ENCODE measurements at regions not wholly inside any gene's neighbourhood (a gene's known extent, or its start where the extent isn't known, plus 50 kb on each side); places are given as distances from the start of the nearest gene placed in this dataset.
"Not testable (repeated sequence)": the region's sequence is repeated elsewhere in the genome, so short reads cannot be mapped to it uniquely, and the experiment has no call there.

- DNase-seq (ENCODE audit: extremely low read depth in 1 of 2, low read depth in 1 of 2), result no peak
These were observed 251.6 kb downstream of the GATA3 start for GRCh38 chr10:8305876-8306652.

GRCh38 chr10:8306685-8307364 is 252.3 kb downstream of the GATA3 start:
- DNase-seq (ENCODE audit: extremely low read depth in 1 of 2, low read depth in 1 of 2), result no peak

GRCh38 chr10:8310930-8311329 is 256.4 kb downstream of the GATA3 start:
- DNase-seq (ENCODE audit: extremely low read depth in 1 of 2, low read depth in 1 of 2), result no peak

DNA sequence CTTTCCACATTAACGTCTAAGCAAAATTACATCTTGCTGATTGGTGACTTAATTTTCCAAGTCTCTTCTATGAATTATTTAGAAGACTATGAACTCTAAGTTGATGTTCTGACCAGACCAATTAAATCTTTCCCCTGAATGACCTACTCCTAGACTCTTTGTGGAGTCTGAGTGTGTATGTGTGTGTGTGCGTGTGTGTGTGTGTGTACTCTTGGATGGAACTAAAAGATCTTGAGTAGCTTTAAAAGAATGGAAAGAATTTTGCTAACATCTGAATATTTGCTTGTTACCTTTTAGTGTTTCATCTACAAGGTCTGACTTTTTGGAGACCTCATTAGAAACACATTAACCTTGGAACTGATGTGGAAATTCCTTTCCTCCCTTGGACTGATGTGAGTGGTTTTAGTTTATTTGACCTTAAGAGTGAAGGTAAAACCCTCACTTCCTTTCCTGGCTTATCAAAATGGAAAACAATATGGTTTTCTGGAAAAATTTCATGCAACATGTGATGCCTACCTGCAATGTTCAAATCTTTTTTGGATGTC is 257.1 kb downstream of the GATA3 start:
- no peak for DNase-seq (ENCODE audit: extremely low read depth in 1 of 2, low read depth in 1 of 2)

DNA sequence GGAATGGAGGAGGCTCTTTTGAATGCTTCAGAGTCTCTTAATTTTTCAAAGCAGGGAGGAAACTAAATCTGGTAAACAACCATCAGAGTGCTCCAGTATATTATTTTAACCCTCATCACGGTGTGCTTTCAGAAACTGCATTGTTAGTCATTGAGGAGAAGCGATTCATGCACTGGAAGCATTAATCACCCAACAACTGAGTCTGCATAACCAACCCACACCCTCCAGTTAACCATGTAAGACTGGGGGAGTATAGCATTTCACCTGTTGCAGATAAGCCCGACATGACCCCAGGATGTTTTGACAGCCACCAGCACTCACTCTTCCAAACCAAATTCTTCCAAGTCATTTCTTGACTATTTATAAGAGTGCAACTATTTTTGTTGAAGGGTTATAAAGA is 257.6 kb downstream of the GATA3 start:
- DNase-seq (ENCODE audit: extremely low read depth in 1 of 2, low read depth in 1 of 2), result no peak

DNA sequence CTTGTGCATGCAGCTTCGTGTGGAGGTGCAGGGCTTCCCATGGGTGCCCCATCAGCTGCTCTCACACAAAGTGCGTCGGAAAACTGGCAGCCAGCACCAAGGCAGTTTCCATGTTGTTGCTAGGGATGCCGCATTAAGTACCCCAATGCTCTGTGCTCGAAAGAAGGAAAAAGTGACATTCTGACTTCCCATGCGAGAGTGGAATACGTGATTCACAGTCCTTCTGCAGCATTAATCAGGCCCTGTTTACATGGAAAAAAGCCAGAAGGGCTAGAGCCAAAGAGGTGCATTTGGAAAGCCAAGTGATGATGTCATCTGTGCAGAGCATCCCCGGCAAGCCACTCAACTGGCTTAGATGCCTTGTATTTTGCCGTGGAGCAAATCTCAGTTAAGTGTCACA is 258.3 kb downstream of the GATA3 start:
- DNase-seq (ENCODE audit: extremely low read depth in 1 of 2, low read depth in 1 of 2), result no peak

- no peak for DNase-seq (ENCODE audit: extremely low read depth in 1 of 2, low read depth in 1 of 2)
These were observed 260.0 kb downstream of the GATA3 start for GRCh38 chr10:8314486-8314885.

- DNase-seq (ENCODE audit: extremely low read depth in 1 of 2, low read depth in 1 of 2), result no peak
These were observed 261.1 kb downstream of the GATA3 start for GRCh38 chr10:8315619-8316021.

- DNase-seq (ENCODE audit: extremely low read depth in 1 of 2, low read depth in 1 of 2), result no peak
These were observed 261.8 kb downstream of the GATA3 start for GRCh38 chr10:8316284-8316683.

- not testable (repeated sequence) for DNase-seq (ENCODE audit: extremely low read depth in 1 of 2, low read depth in 1 of 2)
These were observed 263.9 kb downstream of the GATA3 start for GRCh38 chr10:8318429-8318828.

DNA sequence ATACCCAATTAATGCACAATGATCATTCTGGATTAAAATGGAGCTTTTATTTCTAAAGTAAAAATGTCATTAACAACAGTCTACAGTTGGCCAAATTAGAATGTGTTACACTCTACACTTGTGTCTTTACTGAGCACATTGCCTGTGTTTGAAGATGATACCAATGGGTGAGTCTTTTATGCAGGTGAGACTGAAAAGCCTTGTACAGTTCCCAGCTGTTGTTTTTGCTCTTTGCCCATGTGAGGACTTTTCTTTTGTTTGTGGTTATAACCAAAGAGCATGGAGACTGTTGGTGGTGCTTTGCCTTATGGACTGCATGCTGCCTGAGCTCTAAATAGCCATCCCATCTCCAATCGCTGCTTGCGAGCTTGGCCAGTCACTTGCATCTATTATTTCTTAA is 264.5 kb downstream of the GATA3 start:
- no peak for DNase-seq (ENCODE audit: extremely low read depth in 1 of 2, low read depth in 1 of 2)

- DNase-seq (ENCODE audit: extremely low read depth in 1 of 2, low read depth in 1 of 2), result no peak
These were observed 265.2 kb downstream of the GATA3 start for GRCh38 chr10:8319704-8320103.

- no peak for DNase-seq (ENCODE audit: extremely low read depth in 1 of 2, low read depth in 1 of 2)
These were observed 267.5 kb downstream of the GATA3 start for GRCh38 chr10:8321990-8322389.

GRCh38 chr10:8323428-8324054 is 269.1 kb downstream of the GATA3 start:
- DNase-seq (ENCODE audit: extremely low read depth in 1 of 2, low read depth in 1 of 2), result no peak

- DNase-seq (ENCODE audit: extremely low read depth in 1 of 2, low read depth in 1 of 2), result no peak
These were observed 270.8 kb downstream of the GATA3 start for GRCh38 chr10:8325024-8325980.

GRCh38 chr10:8326396-8327139 is 272.1 kb downstream of the GATA3 start:
- no peak for DNase-seq (ENCODE audit: extremely low read depth in 1 of 2, low read depth in 1 of 2)

DNA sequence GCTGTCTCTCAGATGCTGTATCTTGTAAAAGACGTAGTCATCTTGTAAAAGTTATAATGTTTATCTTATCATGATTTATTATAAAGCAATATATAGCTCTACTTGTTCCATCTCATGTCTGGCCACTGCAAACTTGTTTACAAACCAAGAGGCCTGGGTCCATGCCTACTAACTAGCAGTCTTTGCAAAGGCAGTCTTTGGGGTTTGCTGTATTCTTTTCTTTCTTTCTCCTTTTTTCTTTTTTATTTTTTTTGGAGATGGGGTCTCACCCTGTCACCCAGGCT is 272.6 kb downstream of the GATA3 start:
- no peak for DNase-seq (ENCODE audit: extremely low read depth in 1 of 2, low read depth in 1 of 2)

GRCh38 chr10:8331387-8331786 is 276.9 kb downstream of the GATA3 start:
- no peak for DNase-seq (ENCODE audit: extremely low read depth in 1 of 2, low read depth in 1 of 2)

- DNase-seq (ENCODE audit: extremely low read depth in 1 of 2, low read depth in 1 of 2), result peak; percentile 72 to 80
These were observed 277.6 kb downstream of the GATA3 start for GRCh38 chr10:8331896-8332729.
